ENCODE measurements at regions not wholly inside any gene's neighbourhood (a gene's known extent, or its start where the extent isn't known, plus 50 kb on each side); places are given as distances from the start of the nearest gene placed in this dataset.

DNA sequence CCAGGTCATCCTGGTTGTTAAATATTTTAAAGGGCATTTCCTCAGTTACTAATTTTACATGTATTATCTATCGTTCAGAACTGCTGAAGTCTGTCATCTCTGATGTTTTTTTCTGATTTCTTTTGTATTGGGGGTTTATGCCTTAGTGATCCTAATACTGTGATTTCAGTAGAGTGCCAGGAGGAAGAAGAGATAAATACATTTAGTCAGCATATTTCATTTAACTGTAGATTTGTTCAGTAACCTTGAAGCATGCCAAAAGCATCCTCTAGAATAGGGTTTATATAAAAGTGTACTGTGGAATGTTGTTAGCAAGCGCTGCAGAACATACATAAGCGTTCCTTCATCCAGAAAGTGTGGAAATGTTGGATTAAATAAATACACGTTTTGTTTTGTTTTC, 342.3 kb upstream of the DPPA4 start:
- Histone ChIP-seq H3K27me3 (no peaks in the 10 kb centered on the region), H3K36me3 (no peaks in the 10 kb centered on the region), H3K4me1 (no peaks in the 10 kb centered on the region), H3K27ac (no peak overlapping the region), H3K4me3 (no peak overlapping the region), H3K9me3 (no peaks in the 10 kb centered on the region)
- no peak for DNase-seq (ENCODE audit: low spot score)
- TF ChIP-seq, protein P1, sequence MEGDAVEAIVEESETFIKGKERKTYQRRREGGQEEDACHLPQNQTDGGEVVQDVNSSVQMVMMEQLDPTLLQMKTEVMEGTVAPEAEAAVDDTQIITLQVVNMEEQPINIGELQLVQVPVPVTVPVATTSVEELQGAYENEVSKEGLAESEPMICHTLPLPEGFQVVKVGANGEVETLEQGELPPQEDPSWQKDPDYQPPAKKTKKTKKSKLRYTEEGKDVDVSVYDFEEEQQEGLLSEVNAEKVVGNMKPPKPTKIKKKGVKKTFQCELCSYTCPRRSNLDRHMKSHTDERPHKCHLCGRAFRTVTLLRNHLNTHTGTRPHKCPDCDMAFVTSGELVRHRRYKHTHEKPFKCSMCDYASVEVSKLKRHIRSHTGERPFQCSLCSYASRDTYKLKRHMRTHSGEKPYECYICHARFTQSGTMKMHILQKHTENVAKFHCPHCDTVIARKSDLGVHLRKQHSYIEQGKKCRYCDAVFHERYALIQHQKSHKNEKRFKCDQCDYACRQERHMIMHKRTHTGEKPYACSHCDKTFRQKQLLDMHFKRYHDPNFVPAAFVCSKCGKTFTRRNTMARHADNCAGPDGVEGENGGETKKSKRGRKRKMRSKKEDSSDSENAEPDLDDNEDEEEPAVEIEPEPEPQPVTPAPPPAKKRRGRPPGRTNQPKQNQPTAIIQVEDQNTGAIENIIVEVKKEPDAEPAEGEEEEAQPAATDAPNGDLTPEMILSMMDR (IDR thresholded peaks at IDR 0.05), result no peak

DNA sequence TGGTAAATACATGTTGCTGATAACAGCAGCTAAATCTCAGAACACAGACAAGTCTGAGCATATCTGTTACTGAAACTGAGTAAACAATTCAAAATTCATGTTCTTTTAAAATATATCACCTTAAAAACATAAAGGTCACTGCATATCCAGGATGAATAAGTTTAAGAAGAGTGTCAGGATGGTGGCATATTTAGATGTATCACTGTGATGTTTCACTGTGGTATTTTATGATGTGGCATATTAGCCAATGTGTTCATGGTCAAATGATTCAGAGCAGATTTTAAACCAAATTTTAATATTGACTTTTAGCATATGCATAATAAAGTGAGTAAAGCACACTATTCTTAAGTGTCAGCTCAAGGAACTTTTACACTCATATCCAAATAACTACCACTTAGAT, 346.4 kb upstream of the DPPA4 start:
- Histone ChIP-seq H3K9me3 (no peaks in the 10 kb centered on the region), H3K4me1 (no peaks in the 10 kb centered on the region), H3K27ac (no peak overlapping the region), H3K36me3 (no peaks in the 10 kb centered on the region), H3K4me3 (no peak overlapping the region), H3K27me3 (no peaks in the 10 kb centered on the region)
- TF ChIP-seq, protein P1 (IDR thresholded peaks at IDR 0.05), result no peak
- no peak for DNase-seq (ENCODE audit: low spot score)

DNA sequence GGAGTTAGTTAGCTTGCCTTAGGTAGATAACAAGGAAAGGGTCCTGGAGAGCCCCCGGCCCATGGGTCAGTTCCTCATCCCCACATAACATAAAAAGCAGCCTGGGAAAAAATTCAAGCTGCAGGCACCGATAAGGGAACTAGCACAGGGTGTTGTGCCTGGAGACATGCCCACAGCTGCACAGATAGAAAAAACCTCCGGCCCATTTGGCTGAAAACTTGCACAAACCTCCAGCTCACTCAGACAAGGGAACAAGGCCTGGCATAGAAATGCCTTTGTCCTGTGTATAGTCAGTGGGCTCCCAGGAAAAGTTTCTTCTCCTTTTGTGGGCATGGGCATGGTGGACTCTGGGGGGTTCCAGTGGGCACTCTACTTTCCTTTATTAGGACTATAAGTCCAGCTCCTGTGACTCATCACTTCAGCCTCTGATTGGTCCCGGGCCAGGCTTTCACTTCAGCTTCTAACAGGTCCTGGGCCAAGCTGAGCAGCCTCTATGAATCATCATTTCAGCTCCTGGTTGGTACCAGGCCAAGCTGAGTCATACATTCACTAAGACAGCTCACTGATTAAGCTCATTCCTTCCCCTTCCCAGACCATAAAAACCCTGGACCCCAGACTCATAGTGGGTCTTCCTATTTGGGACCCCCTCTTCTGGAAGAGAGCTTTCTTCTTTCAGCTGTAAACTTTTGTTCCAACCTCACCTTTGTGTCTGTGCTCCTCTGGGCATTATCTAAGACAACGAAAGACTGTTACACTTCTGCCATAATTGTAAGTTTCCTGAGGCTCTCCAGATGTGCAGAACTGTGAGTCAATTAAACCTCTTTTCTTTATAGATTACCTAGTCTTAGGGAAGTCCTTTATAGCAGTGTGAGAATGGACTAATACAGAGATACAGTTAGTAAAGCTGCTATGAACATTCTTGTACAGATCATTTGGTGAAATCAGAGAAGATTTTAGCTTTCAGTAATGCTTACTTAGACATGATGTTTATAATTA, 348.0 kb upstream of the DPPA4 start:
- peak; percentile 92 for DNase-seq (ENCODE audit: low spot score)
- H3K9me3 ChIP-seq, result peaks cover 0 to 6% of the 10 kb centered on the region in 2 donors
- H3K36me3 ChIP-seq, result no peaks in the 10 kb centered on the region
- no peaks in the 10 kb centered on the region for H3K4me1 ChIP-seq
- H3K27me3 ChIP-seq, result no peaks in the 10 kb centered on the region
- TF ChIP-seq, protein P1 (IDR thresholded peaks at IDR 0.05), result no peak
- peak overlapping the region in 1 of 2 donors; percentile 15 for H3K4me3 ChIP-seq
- peak overlapping the region; percentile 35 to 42 for H3K27ac ChIP-seq

GRCh38 chr3:109687626-109688025, 350.3 kb upstream of the DPPA4 start:
- no peak for DNase-seq (ENCODE audit: low spot score)
- Histone ChIP-seq H3K4me3 (no peak overlapping the region), H3K27me3 (no peaks in the 10 kb centered on the region), H3K27ac (no peak overlapping the region), H3K9me3 (peaks cover 0 to 8% of the 10 kb centered on the region in 2 donors), H3K36me3 (no peaks in the 10 kb centered on the region), H3K4me1 (no peaks in the 10 kb centered on the region)
- TF ChIP-seq, protein P1 (IDR thresholded peaks at IDR 0.05), result no peak

- peaks cover 0 to 28% of the 10 kb centered on the region in 2 donors for H3K9me3 ChIP-seq
- H3K27ac ChIP-seq, result no peak overlapping the region
- TF ChIP-seq, protein P1 (IDR thresholded peaks at IDR 0.05), result no peak
- no peaks in the 10 kb centered on the region for H3K27me3 ChIP-seq
- no peaks in the 10 kb centered on the region for H3K36me3 ChIP-seq
- H3K4me3 ChIP-seq, result no peak overlapping the region
- no peak for DNase-seq (ENCODE audit: low spot score)
- no peaks in the 10 kb centered on the region for H3K4me1 ChIP-seq
Observed at GRCh38 chr3:109696932-109697331, 359.6 kb upstream of the DPPA4 start.

Measured in right atrium auricular region (tissue), 2 donors.